Fibroblast of the aortic adventitia (primary cell): ENCODE measurements at regions not wholly inside any gene's neighbourhood (a gene's known extent, or its start where the extent isn't known, plus 50 kb on each side); places are given as distances from the start of the nearest gene placed in this dataset.

Source experiments
- DNase-seq: peaks from one replicate; pipeline ENCODE4 v3.0.0-alpha.2; 2010; ENCODE audit warnings: low read depth
- H3K4me3 ChIP-seq: 2 replicates; pipeline ENCODE4 v1.5.1; 2011; ENCODE audit warnings: low read depth, mild to moderate bottlenecking, control low read depth, low read length, moderate library complexity
- CTCF ChIP-seq: IDR thresholded peaks from 2 replicates; pipeline ENCODE4 v1.5.1; 2011; ENCODE audit warnings: mild to moderate bottlenecking, low read length, control low read depth, inconsistent platforms; ENCODE audit not compliant: insufficient read depth

DNA sequence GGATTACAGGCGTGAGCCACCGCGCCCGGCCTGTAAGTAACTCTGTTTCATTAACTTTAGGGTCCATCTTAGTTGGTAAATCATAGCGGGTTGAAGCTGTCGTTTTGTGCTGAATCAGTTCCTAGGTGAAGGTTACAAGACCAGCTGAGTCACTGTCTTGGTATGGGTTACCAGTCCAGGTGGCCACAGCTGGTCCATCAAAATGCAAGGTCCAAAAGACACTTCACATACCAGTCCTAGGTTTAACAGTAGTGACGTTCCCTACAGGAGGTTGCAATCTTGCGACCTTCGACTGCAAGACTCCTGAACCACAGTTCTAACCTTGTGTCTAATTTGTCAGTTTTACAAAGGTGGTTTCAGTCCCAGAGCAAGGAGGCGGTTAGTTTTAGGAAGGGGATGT lies 160.1 kb upstream of the ATP10A start:
- DNase-seq = no peak
- no peak overlapping the region for H3K4me3 ChIP-seq
- TF ChIP-seq CTCF = no peak

DNA sequence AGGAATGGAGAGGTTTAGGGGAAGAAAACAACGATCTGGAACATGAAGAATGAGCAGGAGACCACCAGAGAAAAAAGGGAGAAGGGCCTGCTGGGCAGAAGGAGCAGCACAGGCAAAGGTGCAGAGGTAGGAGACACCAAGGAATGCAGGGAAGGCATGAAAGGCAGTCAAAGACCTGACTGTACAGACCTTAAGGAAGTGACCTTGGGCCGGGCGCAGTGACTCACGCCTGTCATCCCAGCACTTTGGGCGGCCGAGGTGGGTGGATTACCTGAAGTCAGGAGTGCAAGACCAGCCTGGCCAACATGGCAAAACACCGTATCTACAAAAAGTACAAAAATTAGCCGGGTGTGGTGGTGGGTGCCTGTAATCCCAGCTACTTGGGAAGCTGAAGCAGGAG lies 157.7 kb upstream of the ATP10A start:
- TF ChIP-seq CTCF = no peak
- no peak overlapping the region for H3K4me3 ChIP-seq
- DNase-seq = no peak

DNA sequence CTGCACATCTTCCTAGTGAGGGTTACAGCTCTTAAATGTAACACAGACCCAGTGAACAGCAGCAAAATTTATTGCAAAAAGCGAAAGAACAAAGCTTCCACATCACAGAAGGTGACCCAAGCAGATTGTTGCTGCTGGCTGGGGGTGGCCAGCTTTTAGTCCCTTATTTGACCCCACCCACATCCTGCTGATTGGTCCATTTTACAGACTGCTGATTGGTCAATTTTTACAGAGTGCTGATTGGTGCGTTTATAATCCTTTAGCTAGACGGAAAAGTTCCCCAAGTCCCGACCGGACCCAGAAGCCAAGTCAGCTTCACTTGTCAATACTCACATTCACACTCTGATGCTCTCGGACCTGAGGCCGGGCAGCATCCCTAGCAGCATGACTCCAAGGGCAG lies 154.5 kb upstream of the ATP10A start:
- TF ChIP-seq CTCF = no peak
- no peak overlapping the region for H3K4me3 ChIP-seq
- DNase-seq = no peak

GRCh38 chr15:26015516-26016075 lies 152.5 kb upstream of the ATP10A start:
- no peak overlapping the region for H3K4me3 ChIP-seq
- no peak for DNase-seq
- TF ChIP-seq CTCF = no peak

- H3K4me3 ChIP-seq = no peak overlapping the region
- TF ChIP-seq CTCF = no peak
- DNase-seq = no peak
These were observed 150.9 kb upstream of the ATP10A start for GRCh38 chr15:26013981-26014380.

DNA sequence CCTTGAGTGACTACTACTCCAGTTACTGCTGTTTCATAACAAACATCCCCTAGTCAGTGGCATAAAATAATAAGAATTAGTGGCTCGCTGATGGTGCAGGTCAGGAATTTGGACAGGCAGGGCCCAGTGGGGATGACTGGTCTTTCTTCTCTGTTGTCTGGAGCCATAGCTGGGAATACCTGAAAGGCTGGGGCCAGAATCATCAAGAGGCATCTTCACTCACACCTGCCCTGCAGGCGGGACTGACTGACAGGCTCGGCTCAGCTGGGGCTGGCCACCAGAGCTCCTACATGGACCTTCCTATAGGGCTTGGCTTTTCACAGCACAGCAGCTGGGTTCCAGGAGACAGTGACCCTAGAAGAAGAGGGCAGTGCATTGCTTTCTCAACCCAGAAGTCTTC lies 148.8 kb upstream of the ATP10A start:
- TF ChIP-seq CTCF = no peak
- DNase-seq = no peak

GRCh38 chr15:26007151-26007550 lies 144.0 kb upstream of the ATP10A start:
- no peak for TF ChIP-seq CTCF
- DNase-seq = no peak
- no peak overlapping the region for H3K4me3 ChIP-seq

More for the DNA sequence above, 148.8 kb upstream of the ATP10A start:
- H3K4me3 ChIP-seq = no peak overlapping the region
